HG03095 (cell line): ENCODE measurements at regions not wholly inside any gene's neighbourhood (a gene's known extent, or its start where the extent isn't known, plus 50 kb on each side); places are given as distances from the start of the nearest gene placed in this dataset.
"Not testable (repeated sequence)": the region's sequence is repeated elsewhere in the genome, so short reads cannot be mapped to it uniquely, and the experiment has no call there.

ENCODE experiments used
- ATAC-seq: cut with Tn5 transposase; IDR thresholded peaks from one replicate; pipeline ENCODE4 v1.9.1; 2021; ENCODE audit warnings: moderate library complexity; ENCODE audit not compliant: unreplicated experiment

DNA sequence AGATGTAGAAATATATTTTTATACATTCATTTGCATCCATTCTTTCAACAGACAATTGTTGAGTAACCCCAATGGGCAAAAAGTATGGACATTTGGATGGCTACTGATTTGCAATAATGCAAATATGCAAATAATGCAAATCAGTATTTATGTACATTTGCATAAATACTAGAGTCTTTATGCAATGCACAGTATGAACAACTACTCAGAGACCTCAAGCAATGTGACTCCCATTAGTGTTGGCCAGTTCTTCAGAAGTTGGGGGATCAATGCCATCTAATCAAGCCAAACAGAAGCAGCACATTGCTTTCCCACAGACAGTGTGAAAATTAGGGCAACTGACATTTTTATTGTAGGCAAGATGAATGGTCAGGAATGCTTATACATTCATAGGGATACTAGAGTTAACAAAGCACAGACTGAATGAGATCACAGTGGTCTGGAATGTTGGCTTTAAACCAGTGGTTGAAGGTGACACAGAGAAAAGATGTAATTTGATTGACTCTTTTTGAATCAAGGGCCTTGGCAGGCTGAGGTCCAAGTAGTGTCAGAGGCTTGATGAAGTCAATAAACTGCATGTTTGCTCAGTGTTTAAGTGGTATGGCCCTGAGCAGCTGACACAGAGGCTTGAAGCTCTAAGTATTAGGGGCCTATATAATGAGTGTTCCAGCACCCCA is 256.6 kb downstream of the CTH start:
- no peak for ATAC-seq

DNA sequence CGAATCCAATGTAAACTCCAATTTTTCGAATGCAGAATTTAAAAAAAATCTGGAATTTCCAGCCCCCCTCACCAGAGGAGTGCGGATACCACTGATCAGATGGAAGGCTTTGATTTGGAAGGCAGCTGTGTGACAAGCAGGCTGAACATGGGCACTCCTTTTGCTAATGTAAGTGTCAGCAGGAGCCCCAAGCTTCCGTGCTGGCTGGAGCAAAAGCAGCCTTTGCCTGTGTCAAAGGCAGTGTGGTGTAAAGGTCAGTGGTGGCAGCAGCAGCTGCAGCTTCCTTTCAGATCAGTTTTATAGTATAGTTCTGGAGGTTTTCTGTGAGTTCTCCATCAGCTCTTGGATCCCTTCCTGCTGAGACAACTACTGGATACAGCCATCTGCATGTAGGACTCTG is 259.9 kb downstream of the CTH start:
- no peak for ATAC-seq

GRCh38 chr1:70672442-70672888 is 261.4 kb downstream of the CTH start:
- ATAC-seq = no peak

DNA sequence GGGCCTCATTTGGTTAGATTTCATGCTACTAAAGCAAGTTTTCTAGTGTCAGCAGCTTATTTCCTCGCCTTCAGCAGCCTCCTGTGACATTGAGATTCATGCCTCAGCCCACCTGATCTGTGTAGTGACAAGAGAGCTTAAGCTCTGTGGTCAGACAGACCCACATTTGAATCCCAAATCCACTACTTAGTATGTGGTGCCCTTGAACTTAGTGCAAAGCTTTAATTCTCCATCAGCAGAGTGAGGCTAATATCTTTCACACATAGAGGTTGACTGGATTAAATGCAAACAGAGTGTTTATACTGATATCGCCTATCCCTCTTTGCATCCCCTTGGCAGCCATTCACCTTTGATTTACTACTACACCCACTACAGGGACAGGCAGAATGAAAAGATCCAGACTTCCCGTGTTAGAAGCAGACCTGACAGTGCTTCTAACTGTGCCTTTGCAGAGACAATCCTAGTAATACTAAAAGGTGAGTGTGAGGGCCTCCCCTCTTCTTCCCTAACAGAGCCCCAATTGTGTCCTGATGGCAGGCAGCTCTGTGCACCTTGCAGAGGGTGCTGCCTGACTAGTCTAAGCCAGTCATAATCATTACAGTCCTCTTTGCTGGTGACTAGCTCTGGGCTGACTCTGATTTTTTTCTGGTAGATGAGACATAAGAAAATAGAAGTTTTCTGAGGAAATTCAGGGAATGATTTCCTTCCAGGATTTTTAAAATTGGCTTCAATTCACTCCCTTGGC is 264.0 kb downstream of the CTH start:
- ATAC-seq = no peak

DNA sequence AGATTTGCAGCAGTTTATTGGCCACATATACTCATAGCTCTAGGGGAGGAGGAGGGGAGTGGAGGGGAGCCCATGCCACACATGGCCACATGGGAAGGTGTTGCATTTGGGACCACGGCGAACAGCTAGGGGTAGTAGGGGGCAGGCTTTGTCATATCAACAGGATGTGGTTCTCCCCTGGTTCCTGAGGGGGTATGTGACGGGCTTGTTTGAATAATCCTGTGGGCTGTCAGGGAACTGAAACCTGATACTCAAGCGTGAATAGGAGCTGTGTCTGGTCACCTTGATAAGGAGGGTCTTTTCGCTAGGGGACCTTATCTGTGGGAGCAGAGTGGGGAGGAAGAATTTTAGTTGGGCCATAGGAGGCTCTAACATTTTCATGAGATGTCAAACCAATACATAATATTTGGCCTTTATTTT is 264.7 kb downstream of the CTH start:
- peak; percentile 64 for ATAC-seq

GRCh38 chr1:70685300-70686286 is 274.5 kb downstream of the CTH start:
- ATAC-seq = peak; percentile 100

DNA sequence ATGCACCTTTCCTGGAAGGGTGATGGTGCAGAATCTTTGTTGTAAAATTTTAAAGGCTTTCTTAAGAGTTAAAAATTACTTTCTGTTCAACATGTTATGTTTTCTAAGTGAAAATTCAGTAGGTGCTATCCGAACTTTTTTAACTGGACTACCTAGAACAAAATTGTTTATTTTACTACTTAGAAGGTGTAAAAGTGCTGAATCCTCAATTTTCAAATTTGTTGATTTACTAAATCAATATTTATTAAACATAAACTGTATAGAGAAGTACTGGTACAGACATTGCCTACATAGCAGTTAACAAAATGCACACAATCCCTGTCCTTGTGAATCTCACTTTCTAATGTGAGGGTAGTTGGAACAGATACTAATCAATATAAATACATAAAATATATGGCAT is 277.5 kb downstream of the CTH start:
- no peak for ATAC-seq

GRCh38 chr1:70706381-70707037 is 295.4 kb downstream of the CTH start:
- no peak for ATAC-seq

GRCh38 chr1:70707214-70707613 is 296.1 kb downstream of the CTH start:
- no peak for ATAC-seq

DNA sequence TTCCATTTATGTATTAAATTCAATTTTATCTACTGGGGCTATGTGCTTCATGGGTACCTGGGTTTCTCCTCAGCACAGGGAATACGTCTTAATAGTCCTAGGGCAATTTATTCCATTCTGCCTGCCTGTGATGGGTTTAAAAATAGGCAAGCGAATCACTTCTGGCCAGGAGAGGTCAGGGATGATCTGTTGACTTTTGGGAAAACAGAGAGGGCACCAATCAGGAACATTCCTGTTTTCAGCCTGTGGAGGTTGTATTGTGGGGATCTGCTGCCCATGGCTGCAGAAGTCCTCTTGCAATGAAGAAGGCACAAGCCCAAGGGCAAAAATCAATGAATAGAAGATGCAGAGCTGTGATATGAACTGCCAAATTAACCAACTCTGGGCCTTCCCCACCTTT is 303.1 kb downstream of the CTH start:
- ATAC-seq = no peak

DNA sequence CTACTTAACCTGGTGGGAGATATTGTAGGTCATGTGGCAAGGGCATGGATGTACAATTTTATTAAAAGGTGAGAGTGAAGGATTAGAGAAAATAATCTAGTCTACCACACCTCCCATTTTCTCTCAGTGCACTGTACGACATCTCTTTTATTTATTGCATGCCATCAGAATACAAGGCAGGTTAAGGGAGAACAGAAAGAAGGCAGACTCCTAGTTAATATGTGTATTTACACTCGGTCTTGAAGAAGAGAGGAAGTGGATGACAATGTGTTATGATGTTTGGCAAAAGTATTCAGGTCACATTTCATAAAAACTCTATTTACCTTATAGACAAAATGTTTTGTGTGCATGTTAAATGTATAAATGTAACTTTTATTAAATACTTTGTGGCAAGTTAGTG is 306.1 kb downstream of the CTH start:
- no peak for ATAC-seq

DNA sequence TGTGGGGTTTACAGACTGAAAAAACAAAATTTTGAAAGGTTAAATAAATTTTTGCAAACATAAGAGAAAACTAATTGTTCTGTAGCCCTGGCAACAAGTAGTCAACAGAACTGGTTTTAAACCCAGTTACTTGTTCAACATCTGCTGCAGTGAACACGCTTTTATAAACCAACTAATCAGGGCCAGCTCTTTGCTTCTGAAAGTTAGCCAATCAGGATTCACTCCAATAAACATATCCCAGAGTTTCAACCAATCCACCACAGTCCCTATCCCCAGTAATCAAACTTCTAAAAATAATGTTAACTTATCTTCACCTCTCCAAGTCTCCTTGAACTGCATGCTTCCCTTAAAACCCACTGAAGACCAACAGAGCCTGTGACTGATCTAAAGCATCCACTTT is 306.6 kb downstream of the CTH start:
- ATAC-seq = no peak

GRCh38 chr1:70718086-70718630 is 307.1 kb downstream of the CTH start:
- ATAC-seq = no peak

DNA sequence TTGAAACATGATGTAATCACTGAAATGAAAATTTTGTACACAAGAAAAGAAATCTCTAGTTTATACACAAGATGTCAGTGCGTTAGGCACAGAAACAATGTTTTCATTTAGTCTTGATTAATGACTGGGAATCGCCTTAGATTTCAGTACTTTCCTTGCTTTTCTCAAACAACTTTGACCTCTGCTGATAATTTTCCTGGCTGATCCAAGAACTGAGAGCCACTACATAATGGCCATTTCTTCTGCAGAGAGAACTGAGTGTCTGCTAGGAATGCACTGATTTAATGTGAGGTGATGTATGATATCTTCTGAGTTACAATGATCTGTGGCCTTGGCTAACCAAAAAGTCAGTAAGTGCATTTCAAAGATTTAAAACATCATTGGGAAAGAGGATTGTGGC is 308.1 kb downstream of the CTH start:
- ATAC-seq = no peak

DNA sequence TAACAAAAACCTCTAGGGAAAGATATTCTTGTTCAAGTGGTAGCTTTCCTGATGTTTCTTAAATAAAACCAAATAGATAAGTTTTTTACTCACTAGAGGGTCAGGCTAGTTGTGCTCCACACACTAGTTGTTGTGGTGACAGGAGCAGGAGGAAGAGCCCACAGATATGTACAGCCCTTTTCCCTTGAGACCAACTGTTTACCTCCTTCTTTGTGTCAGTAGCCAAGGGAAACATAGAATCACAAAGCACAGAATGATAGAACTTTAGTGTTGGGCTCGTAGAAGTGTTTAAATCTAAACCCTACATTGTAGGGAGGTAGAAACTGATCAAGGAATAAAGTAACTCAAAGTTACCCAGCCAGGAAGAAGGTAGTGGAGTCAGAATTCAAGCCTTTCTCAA is 309.0 kb downstream of the CTH start:
- ATAC-seq = no peak

GRCh38 chr1:70720521-70720920 is 309.5 kb downstream of the CTH start:
- no peak for ATAC-seq

DNA sequence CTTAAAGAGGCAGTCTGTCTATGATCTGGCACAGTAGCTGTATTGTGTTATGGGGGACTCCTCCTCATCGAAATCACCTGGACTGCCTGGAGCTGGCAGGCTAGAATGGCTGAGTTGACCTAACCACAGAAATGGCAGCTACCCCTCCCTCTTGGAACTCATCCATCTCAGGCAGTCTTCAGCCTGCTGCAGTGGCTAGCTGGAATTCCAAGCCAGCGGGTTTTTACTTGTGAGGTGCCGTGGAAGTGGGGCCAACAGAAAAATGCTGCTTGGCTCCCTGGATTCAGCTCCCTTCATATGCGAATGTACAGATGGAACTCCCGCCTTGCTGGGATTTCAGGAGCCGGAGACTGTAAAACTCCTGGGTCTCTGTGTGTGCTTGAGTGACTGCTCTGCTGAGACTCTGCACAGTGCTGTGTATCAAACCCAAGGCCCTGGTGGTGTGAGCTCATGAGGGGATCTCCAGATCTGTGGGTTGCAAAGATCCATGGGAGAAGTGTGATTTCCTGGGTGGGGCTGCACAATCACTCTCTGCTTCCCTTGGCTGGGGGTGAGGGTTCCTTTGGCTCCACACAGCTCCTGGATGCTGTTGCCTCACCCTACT is 316.9 kb downstream of the CTH start:
- ATAC-seq = no peak

DNA sequence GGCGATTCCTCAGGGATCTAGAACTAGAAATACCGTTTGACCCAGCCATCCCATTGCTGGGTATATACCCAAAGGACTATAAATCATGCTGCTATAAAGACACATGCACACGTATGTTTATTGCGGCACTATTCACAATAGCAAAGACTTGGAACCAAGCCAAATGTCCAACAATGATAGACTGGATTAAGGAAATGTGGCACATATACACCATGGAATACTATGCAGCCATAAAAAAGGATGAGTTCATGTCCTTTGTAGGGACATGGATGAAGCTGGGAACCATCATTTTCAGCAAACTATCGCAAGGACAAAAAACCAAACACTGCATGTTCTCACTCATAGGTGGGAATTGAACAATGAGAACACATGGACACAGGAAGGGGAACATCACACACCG is 311.1 kb downstream of the PTGER3 start:
- not testable (repeated sequence) for ATAC-seq

GRCh38 chr1:70737125-70737524 is 310.5 kb downstream of the PTGER3 start:
- no peak for ATAC-seq

GRCh38 chr1:70738624-70739023 is 309.0 kb downstream of the PTGER3 start:
- ATAC-seq = no peak
